Ovary (tissue), 7 donors: ENCODE measurements at regions not wholly inside any gene's neighbourhood (a gene's known extent, or its start where the extent isn't known, plus 50 kb on each side); places are given as distances from the start of the nearest gene placed in this dataset.
"Not testable (repeated sequence)": the region's sequence is repeated elsewhere in the genome, so short reads cannot be mapped to it uniquely, and the experiment has no call there.

Source experiments
- DNase-seq, 5 donors: peaks; one replicate each; pipeline ENCODE4 v3.0.0-alpha.2; 2019 to 2020
- H3K27ac ChIP-seq, 2 donors: fragments of 200-600 bp; one replicate each; pipeline versions ENCODE4 v1.5.1 to v1.8.0; 2019 to 2022
- H3K27me3 ChIP-seq: fragments of 200-600 bp; one replicate; pipeline ENCODE4 v1.8.0; 2022
- H3K36me3 ChIP-seq: fragments of 200-600 bp; sonication (generic); one replicate; pipeline ENCODE4 v1.5.1; 2019
- H3K4me1 ChIP-seq: one replicate; pipeline ENCODE4 v1.8.1; 2013; ENCODE audit warnings: mild to moderate bottlenecking, moderate library complexity; ENCODE audit not compliant: insufficient read depth
- H3K4me3 ChIP-seq: fragments of 200-600 bp; sonication (generic); one replicate; pipeline ENCODE4 v1.5.1; 2017
- H3K9me3 ChIP-seq, 2 donors: fragments of 200-600 bp in 1 of 2; sonication (generic) in 1 of 2; one replicate each; pipeline versions ENCODE4 v1.5.1 to v1.8.1; 2013 to 2019; ENCODE audit warnings: mild to moderate bottlenecking in 1 of 2, moderate library complexity in 1 of 2
- CTCF ChIP-seq, 3 donors: fragments of 450-650 bp in 2 of 3; fragments of 200-600 bp in 1 of 3; IDR thresholded peaks; one replicate each; pipeline versions ENCODE4 v1.5.1 to v1.8.0; 2016 to 2022; ENCODE audit warnings: antibody characterized with exemption in 3 of 3, mild to moderate bottlenecking in 1 of 3
- EP300 ChIP-seq: sonication (generic); formaldehyde crosslinking; IDR thresholded peaks from one replicate; pipeline ENCODE4 v1.6.1; 2017; ENCODE audit warnings: antibody characterized with exemption
- POLR2A ChIP-seq: fragments of 450-650 bp; IDR thresholded peaks from one replicate; pipeline ENCODE4 v1.6.1; 2017; ENCODE audit warnings: antibody characterized with exemption, mild to moderate bottlenecking, moderate library complexity
- WGBS, 3 donors: extraction: QIAGEN DNeasy Blood & Tissue Kit in 1 of 3; methylation state at CpG; one replicate each; pipeline versions ENCODE4 v1.1.5 to v1.1.7; 2013 to 2017; 5-methylcytosine and 5-hydroxymethylcytosine counted together
- intact Hi-C, 4 donors: fragments of 100-400 bp; cut with DNase I; formaldehyde crosslinking; loops; one replicate each; pipeline versions ENCODE4 v1.11.0 to v1.15.1; 2022 to 2023
- donor health status: DM: no; HTN: no; CAD: no; lungs with moderate emphysema.
- donor health status: DM: no; HTN: no; CAD: no.
- donor health status: Bipolar disorder and iron deficiency.
- donor health status: DM: no; HTN: no; CAD: no.
- donor health status: DM: yes; HTN: yes; CAD: no.

- H3K36me3 ChIP-seq, result no peaks in the 10 kb centered on the region
- H3K27ac ChIP-seq, result no peak overlapping the region
- H3K4me1 ChIP-seq, result no peaks in the 10 kb centered on the region
- no peak for DNase-seq
- no peak overlapping the region for H3K4me3 ChIP-seq
- TF ChIP-seq EP300 (no peak), CTCF (IDR thresholded peaks at IDR 0.05) (no peak), POLR2A (no peak)
- H3K9me3 ChIP-seq, result no peaks in the 10 kb centered on the region
- WGBS, 3 donors, result 35 to 54% (median 39%) methylated on average over 1 of the region's 1 CpG
- intact Hi-C loops, result no loop called here
- H3K27me3 ChIP-seq, result no peaks in the 10 kb centered on the region
These were observed 564.1 kb upstream of the ATXN7L3B start for GRCh38 chr12:73973486-73973885.

- intact Hi-C loops, result no loop called here
- 86 to 98% (median 89%) methylated on average over 1 of the region's 1 CpG for WGBS, 3 donors
- H3K27me3 ChIP-seq, result no peaks in the 10 kb centered on the region
- DNase-seq, result no peak
- H3K27ac ChIP-seq, result no peak overlapping the region
- H3K4me1 ChIP-seq, result no peaks in the 10 kb centered on the region
- H3K4me3 ChIP-seq, result no peak overlapping the region
- no peaks in the 10 kb centered on the region for H3K36me3 ChIP-seq
- TF ChIP-seq POLR2A, result no peak
- no peak for TF ChIP-seq CTCF (IDR thresholded peaks at IDR 0.05)
- no peak for TF ChIP-seq EP300
- H3K9me3 ChIP-seq, result no peaks in the 10 kb centered on the region
These were observed 553.1 kb upstream of the ATXN7L3B start for GRCh38 chr12:73984552-73984951.

GRCh38 chr12:73991138-73991537 is 546.5 kb upstream of the ATXN7L3B start:
- TF ChIP-seq POLR2A (no peak), EP300 (no peak), CTCF (IDR thresholded peaks at IDR 0.05) (no peak)
- intact Hi-C loops, result no loop called here
- H3K4me1 ChIP-seq, result no peaks in the 10 kb centered on the region
- H3K27ac ChIP-seq, result no peak overlapping the region
- H3K27me3 ChIP-seq, result no peaks in the 10 kb centered on the region
- WGBS, 3 donors, result 62 to 70% (median 66%) methylated on average over 3 of the region's 3 CpGs
- no peak for DNase-seq
- no peaks in the 10 kb centered on the region for H3K36me3 ChIP-seq
- H3K4me3 ChIP-seq, result no peak overlapping the region
- no peaks in the 10 kb centered on the region for H3K9me3 ChIP-seq

- intact Hi-C loops, result no loop called here
- no peak for TF ChIP-seq CTCF (IDR thresholded peaks at IDR 0.05)
- no peak for TF ChIP-seq EP300
- TF ChIP-seq POLR2A, result no peak
These were observed 538.7 kb upstream of the ATXN7L3B start for GRCh38 chr12:73998894-73999293.

GRCh38 chr12:74015118-74015517 is 522.5 kb upstream of the ATXN7L3B start:
- Histone ChIP-seq H3K4me1 (no peaks in the 10 kb centered on the region), H3K4me3 (no peak overlapping the region), H3K27me3 (no peaks in the 10 kb centered on the region), H3K9me3 (no peaks in the 10 kb centered on the region), H3K36me3 (no peaks in the 10 kb centered on the region), H3K27ac (no peak overlapping the region)
- intact Hi-C loops, result no loop called here
- no peak for DNase-seq
- no peak for TF ChIP-seq CTCF (IDR thresholded peaks at IDR 0.05)
- WGBS, 3 donors, result 96 to 98% (median 96%) methylated on average over 5 of the region's 5 CpGs

More at GRCh38 chr12:73998894-73999293, 538.7 kb upstream of the ATXN7L3B start:
- H3K4me3 ChIP-seq, result no peak overlapping the region
- H3K27ac ChIP-seq, result no peak overlapping the region
- no peaks in the 10 kb centered on the region for H3K4me1 ChIP-seq
- WGBS, 3 donors, result 77 to 85% (median 80%) methylated on average over 1 of the region's 1 CpG
- no peak for DNase-seq
- no peaks in the 10 kb centered on the region for H3K27me3 ChIP-seq
- H3K36me3 ChIP-seq, result no peaks in the 10 kb centered on the region
- H3K9me3 ChIP-seq, result no peaks in the 10 kb centered on the region

GRCh38 chr12:74016324-74016723 is 521.3 kb upstream of the ATXN7L3B start:
- not testable (repeated sequence) for H3K27me3 ChIP-seq

More at GRCh38 chr12:74016324-74016723, 521.3 kb upstream of the ATXN7L3B start:
- H3K9me3 ChIP-seq, H3K36me3 ChIP-seq, DNase-seq, H3K27ac ChIP-seq, intact Hi-C loops, H3K4me3 ChIP-seq, H3K4me1 ChIP-seq: not testable (repeated sequence)
- WGBS, 3 donors, result 94 to 95% (median 94%) methylated on average over 5 of the region's 5 CpGs
